HG02938 (cell line): ENCODE measurements at regions not wholly inside any gene's neighbourhood (a gene's known extent, or its start where the extent isn't known, plus 50 kb on each side); places are given as distances from the start of the nearest gene placed in this dataset.
"Not testable (repeated sequence)": the region's sequence is repeated elsewhere in the genome, so short reads cannot be mapped to it uniquely, and the experiment has no call there.

Experiments used
- ATAC-seq: cut with Tn5 transposase; IDR thresholded peaks from one replicate; pipeline ENCODE4 v1.9.1; 2021; ENCODE audit warnings: mild to moderate bottlenecking, moderate library complexity; ENCODE audit not compliant: unreplicated experiment

DNA sequence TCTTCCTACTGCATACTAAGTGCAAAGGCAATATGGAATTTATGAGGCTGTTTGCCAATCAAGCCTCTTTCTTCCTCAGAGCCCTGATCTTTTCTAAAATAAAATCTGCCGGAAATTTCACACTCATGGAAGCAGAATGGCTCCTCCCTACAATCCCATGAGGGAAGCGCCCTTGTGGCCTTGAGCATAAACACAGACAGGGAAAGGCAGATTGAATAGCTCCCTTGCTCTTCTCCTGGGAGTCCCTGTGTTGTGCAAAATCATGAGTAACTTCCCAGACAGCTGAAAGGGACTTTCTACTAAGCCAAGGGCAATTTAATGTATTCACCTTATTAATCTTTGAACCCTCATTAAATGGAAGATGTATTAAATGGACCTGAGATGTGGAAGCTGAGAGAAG, 226.1 kb upstream of the PIK3R1 start:
- no peak for ATAC-seq

- ATAC-seq, result no peak
These were observed 228.8 kb upstream of the PIK3R1 start for GRCh38 chr5:67986761-67987160.

DNA sequence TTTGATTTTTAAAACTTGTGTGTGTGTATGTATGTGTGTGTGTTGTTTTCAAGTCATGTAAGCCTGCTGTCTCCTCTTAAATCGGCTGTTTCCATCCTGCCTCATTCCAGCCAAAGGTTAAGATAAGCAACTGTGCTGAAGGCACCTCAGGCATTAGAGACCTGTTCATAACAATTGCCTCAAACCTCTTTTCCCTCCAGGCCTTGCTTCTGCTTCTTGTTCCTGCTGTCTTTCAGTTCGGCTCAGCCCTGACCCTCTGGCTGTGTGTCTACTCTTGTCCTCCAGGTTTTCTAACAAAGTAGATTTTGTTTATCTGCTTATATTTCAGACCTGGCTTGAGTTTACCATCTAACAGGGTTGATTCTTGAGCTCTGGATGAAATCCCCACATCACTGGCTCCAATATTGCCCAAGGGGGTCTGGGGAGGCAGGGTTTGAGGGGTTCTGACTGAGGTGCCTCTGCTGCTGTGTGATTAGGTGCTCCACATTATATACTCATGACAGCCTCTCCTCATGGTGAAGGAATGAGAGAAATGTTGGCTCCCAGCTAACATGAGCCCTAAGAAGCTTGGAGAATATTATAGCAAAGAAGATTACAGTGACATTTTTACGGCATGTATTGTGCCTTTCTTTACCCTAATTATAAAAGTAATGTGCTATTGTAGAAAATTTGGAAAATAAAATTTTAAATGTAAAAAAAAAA, 229.7 kb upstream of the PIK3R1 start:
- no peak for ATAC-seq

GRCh38 chr5:67984546-67984945, 231.0 kb upstream of the PIK3R1 start:
- ATAC-seq, result no peak

GRCh38 chr5:67983251-67984110, 232.1 kb upstream of the PIK3R1 start:
- no peak for ATAC-seq

DNA sequence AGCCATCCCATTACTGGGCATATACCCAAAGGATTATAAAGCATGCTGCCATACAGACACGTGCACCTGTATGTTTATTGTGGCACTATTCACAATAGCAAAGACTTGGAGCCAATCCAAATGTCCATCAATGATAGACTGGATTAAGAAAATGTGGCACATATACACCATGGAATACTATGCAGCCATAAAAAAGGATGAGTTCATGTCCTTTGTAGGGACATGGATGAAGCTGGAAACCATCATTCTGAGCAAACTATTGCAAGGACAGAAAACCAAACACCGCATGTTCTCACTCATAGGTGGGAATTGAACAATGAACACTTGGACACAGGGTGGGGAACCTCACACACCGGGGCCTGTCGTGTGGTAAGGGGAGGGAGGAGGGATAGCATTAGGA, 233.4 kb upstream of the PIK3R1 start:
- not testable (repeated sequence) for ATAC-seq

DNA sequence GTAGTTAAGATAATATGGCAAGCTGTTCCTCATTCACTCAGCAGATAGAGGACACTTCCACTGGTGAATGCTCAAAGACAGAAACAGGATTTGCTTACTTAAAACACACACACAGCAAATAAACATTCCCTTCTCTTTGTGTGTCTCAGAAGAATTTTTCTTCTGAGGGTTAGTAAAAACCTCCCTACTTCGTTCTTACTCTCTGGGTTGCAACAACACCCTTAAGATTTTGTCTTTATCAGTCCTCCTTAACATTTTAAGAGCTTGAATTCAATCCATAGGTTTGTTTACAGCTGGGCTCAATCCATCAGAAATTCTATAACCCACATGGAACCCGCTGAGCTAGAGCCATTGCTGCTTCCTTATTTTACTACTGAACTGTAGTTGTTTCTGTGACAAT, 237.4 kb upstream of the PIK3R1 start:
- ATAC-seq, result no peak

- ATAC-seq, result no peak
These were observed 238.5 kb upstream of the PIK3R1 start for GRCh38 chr5:67976891-67977601.

- ATAC-seq, result no peak
These were observed 239.4 kb upstream of the PIK3R1 start for GRCh38 chr5:67976181-67976580.

DNA sequence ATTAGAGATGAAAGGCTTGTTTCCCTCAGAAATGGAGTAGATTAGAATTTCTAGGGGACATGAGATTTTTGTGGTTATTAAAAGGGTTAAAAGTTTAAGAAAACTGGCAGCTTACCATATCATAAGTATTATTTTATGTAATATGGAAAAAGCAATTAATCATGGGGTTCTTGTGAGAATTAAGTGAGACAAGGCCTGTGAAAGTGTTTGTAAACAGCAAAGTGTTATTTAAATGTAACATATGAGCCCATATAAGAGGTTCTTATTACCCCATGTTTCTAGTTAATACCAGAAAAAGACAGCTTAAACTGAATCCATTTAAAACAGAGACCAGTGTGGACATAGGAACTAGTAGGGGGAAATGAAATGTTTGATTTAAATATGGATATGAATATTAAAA, 241.1 kb upstream of the PIK3R1 start:
- no peak for ATAC-seq

GRCh38 chr5:67974054-67974453, 241.5 kb upstream of the PIK3R1 start:
- ATAC-seq, result no peak

- ATAC-seq, result no peak
These were observed 243.4 kb upstream of the PIK3R1 start for GRCh38 chr5:67971971-67972821.

- ATAC-seq, result no peak
These were observed 244.2 kb upstream of the PIK3R1 start for GRCh38 chr5:67971223-67971830.

DNA sequence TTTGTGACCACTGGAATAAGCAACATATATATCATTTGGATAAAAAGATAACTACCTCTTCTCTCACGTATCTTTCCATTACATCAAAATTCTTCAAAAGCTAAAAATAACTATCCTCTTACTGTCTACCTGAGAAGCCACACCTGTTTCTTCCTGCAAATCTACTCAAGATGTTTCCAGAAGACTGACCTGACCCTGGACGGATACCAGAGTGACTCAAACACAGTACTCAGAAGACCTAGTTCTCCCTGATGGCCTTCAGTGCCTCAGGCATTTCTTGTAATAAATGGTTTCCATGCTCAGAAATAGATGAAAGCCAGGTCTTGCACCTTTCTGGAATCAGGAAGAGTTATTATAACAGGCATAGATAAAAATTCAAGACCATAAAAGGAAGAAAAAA, 245.9 kb upstream of the PIK3R1 start:
- ATAC-seq, result no peak

DNA sequence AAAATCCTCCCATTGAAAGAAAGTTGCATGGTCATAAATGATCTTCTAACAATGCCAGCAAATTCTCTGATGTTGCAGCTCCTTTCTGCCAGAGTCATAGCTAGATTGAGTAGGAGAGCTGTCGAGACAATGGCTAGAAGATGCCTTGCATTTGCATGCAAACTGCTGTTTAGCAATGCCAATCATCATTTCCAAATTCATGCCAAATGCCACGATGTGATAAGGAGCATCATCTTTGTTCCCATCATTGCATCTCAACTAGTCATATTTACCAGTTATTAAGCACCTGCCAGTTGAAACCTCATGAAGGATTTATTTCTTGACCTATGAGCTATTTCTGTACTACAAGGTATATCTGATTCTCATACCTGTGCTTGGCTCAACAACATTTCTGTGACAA, 246.4 kb upstream of the PIK3R1 start:
- ATAC-seq, result no peak

DNA sequence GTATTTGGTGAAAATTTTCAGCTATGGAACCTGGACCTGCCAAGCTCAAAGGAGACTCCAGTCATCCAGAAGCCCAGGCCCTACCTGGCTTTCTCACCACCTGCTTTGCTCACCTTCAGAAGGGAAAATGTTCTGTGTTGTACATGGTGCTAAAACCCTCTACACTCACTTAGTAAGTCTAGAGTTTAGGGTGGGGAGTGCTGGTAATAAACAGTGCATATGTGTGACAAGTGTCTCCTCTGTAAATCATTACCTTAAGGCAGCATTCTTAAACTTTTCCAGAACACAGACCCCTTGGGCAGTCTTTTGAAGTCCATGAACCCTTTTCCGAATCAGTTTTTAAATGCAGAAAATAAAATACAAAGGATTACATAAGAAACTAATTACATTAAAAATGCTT, 248.8 kb upstream of the PIK3R1 start:
- no peak for ATAC-seq

- ATAC-seq, result no peak
These were observed 250.9 kb upstream of the PIK3R1 start for GRCh38 chr5:67964619-67965018.

- no peak for ATAC-seq
These were observed 251.6 kb upstream of the PIK3R1 start for GRCh38 chr5:67963789-67964519.

- ATAC-seq, result no peak
These were observed 254.6 kb upstream of the PIK3R1 start for GRCh38 chr5:67960939-67961338.

DNA sequence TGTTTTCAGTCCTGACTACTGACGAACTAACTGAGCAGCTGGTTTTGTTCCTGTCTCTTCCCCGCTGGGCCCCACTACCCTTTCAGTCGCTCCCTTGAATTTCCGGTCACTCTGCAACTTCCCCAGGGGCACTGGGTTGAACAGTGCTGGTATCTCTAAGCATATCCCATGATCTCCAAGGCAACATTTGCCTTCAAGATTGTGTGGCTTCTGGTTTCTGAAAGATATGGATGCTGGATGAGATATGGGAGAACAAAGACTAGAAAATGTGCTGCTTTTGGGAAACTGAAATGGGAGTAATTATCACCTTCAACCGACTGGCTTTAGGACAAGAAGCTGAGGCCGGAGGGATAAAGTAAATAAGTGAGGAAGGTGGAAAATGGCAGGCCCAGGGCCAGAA, 258.2 kb upstream of the PIK3R1 start:
- no peak for ATAC-seq
